GM21717 (cell line): ENCODE measurements at regions not wholly inside any gene's neighbourhood (a gene's known extent, or its start where the extent isn't known, plus 50 kb on each side); places are given as distances from the start of the nearest gene placed in this dataset.
"Not testable (repeated sequence)": the region's sequence is repeated elsewhere in the genome, so short reads cannot be mapped to it uniquely, and the experiment has no call there.

ENCODE experiments used
- ATAC-seq: cut with Tn5 transposase; IDR thresholded peaks from one replicate; pipeline ENCODE4 v1.9.1; 2021; ENCODE audit warnings: mild to moderate bottlenecking, moderate library complexity; ENCODE audit not compliant: unreplicated experiment

GRCh38 chr6:120273411-120273810, 923.9 kb upstream of the MAN1A1 start:
- ATAC-seq, result no peak

- no peak for ATAC-seq
Measured at GRCh38 chr6:120272038-120272437, 922.5 kb upstream of the MAN1A1 start.

GRCh38 chr6:120268256-120268655, 918.7 kb upstream of the MAN1A1 start:
- not testable (repeated sequence) for ATAC-seq

- no peak for ATAC-seq
Measured at GRCh38 chr6:120262354-120262753, 912.8 kb upstream of the MAN1A1 start.

- ATAC-seq, result no peak
Measured at GRCh38 chr6:120260636-120261035, 911.1 kb upstream of the MAN1A1 start.

- ATAC-seq, result no peak
Measured at GRCh38 chr6:120254651-120255050, 905.1 kb upstream of the MAN1A1 start.

GRCh38 chr6:120248451-120248850, 898.9 kb upstream of the MAN1A1 start:
- no peak for ATAC-seq

GRCh38 chr6:120237221-120237620, 887.7 kb upstream of the MAN1A1 start:
- ATAC-seq, result no peak

GRCh38 chr6:120230008-120230407, 880.4 kb upstream of the MAN1A1 start:
- no peak for ATAC-seq

- no peak for ATAC-seq
Measured at GRCh38 chr6:120228297-120228696, 878.7 kb upstream of the MAN1A1 start.

GRCh38 chr6:120219339-120219738, 869.8 kb upstream of the MAN1A1 start:
- ATAC-seq, result no peak

GRCh38 chr6:120214088-120214499, 864.5 kb upstream of the MAN1A1 start:
- ATAC-seq, result no peak

- no peak for ATAC-seq
Measured at GRCh38 chr6:120211955-120212792, 862.6 kb upstream of the MAN1A1 start.

GRCh38 chr6:120202878-120203277, 853.3 kb upstream of the MAN1A1 start:
- ATAC-seq, result no peak

GRCh38 chr6:120200853-120201252, 851.3 kb upstream of the MAN1A1 start:
- no peak for ATAC-seq

GRCh38 chr6:120198033-120198432, 848.5 kb upstream of the MAN1A1 start:
- no peak for ATAC-seq

GRCh38 chr6:120186080-120186479, 836.5 kb upstream of the MAN1A1 start:
- no peak for ATAC-seq

- no peak for ATAC-seq
Measured at GRCh38 chr6:120173250-120173649, 823.7 kb upstream of the MAN1A1 start.

GRCh38 chr6:120164531-120164930, 815.0 kb upstream of the MAN1A1 start:
- ATAC-seq, result no peak

GRCh38 chr6:120157873-120158272, 808.3 kb upstream of the MAN1A1 start:
- no peak for ATAC-seq

GRCh38 chr6:120147071-120147871, 797.7 kb upstream of the MAN1A1 start:
- no peak for ATAC-seq

- ATAC-seq, result no peak
Measured at GRCh38 chr6:120141601-120142000, 792.0 kb upstream of the MAN1A1 start.
